ENCODE measurements at regions not wholly inside any gene's neighbourhood (a gene's known extent, or its start where the extent isn't known, plus 50 kb on each side); places are given as distances from the start of the nearest gene placed in this dataset.
"Not testable (repeated sequence)": the region's sequence is repeated elsewhere in the genome, so short reads cannot be mapped to it uniquely, and the experiment has no call there.

GRCh38 chr4:179048839-179049453 is 1606.7 kb upstream of the AGA start:
- DNase-seq, result no peak

- no peak for DNase-seq
Measured at GRCh38 chr4:179051206-179051605, 1609.0 kb upstream of the AGA start.

- no peak for DNase-seq
Measured at GRCh38 chr4:179059396-179059795, 1617.2 kb upstream of the AGA start.

GRCh38 chr4:179066254-179066653 is 1624.0 kb upstream of the AGA start:
- DNase-seq, result not testable (repeated sequence)

- DNase-seq, result no peak
Measured at GRCh38 chr4:179071131-179071530, 1628.9 kb upstream of the AGA start.

- DNase-seq, result no peak
Measured at GRCh38 chr4:179076865-179077264, 1634.6 kb upstream of the AGA start.

- DNase-seq, result no peak
Measured at GRCh38 chr4:179095585-179096221, 1653.5 kb upstream of the AGA start.

GRCh38 chr4:179097741-179098140 is 1655.5 kb upstream of the AGA start:
- DNase-seq, result no peak

GRCh38 chr4:179110356-179110755 is 1668.1 kb upstream of the AGA start:
- DNase-seq, result no peak

GRCh38 chr4:179110816-179111215 is 1668.6 kb upstream of the AGA start:
- no peak for DNase-seq

- no peak for DNase-seq
Measured at GRCh38 chr4:179112441-179113170, 1670.4 kb upstream of the AGA start.

- DNase-seq, result no peak
Measured at GRCh38 chr4:179114615-179115014, 1672.4 kb upstream of the AGA start.

GRCh38 chr4:179116011-179116410 is 1673.8 kb upstream of the AGA start:
- no peak for DNase-seq

- no peak for DNase-seq
Measured at GRCh38 chr4:179116581-179116980, 1674.3 kb upstream of the AGA start.

GRCh38 chr4:179123084-179123483 is 1680.8 kb upstream of the AGA start:
- no peak for DNase-seq

- no peak for DNase-seq
Measured at GRCh38 chr4:179124419-179124818, 1682.2 kb upstream of the AGA start.

- DNase-seq, result no peak
Measured at GRCh38 chr4:179124957-179125356, 1682.7 kb upstream of the AGA start.

- no peak for DNase-seq
Measured at GRCh38 chr4:179125870-179126269, 1683.6 kb upstream of the AGA start.

- no peak for DNase-seq
Measured at GRCh38 chr4:179128299-179128698, 1686.1 kb upstream of the AGA start.

- no peak for DNase-seq
Measured at GRCh38 chr4:179130122-179130714, 1688.0 kb upstream of the AGA start.

- no peak for DNase-seq
Measured at GRCh38 chr4:179145746-179146525, 1703.7 kb upstream of the AGA start.

- DNase-seq, result no peak
Measured at GRCh38 chr4:179151770-179152169, 1709.5 kb upstream of the AGA start.

GRCh38 chr4:179163147-179163546 is 1720.9 kb upstream of the AGA start:
- DNase-seq, result no peak

Measured in activated CD4-positive, alpha-beta T cell treated with anti-CD3 and anti-CD28 coated beads, Interleukin-2, amount 50 U/mL, for 16 hours (primary cell).